DND-41 (cell line): ENCODE measurements at regions not wholly inside any gene's neighbourhood (a gene's known extent, or its start where the extent isn't known, plus 50 kb on each side); places are given as distances from the start of the nearest gene placed in this dataset.

Source experiments
- ATAC-seq: fragments of 200-7000 bp; cut with Tn5 transposase; 3 replicates; pipeline ENCODE4 v1.9.1; 2021; ENCODE audit warnings: low read depth; ENCODE audit not compliant: insufficient read depth
- DNase-seq: peaks from one replicate; pipeline ENCODE4 v3.0.0-alpha.2; 2020
- H2AFZ ChIP-seq: 2 replicates; pipeline ENCODE4 v1.6.0; 2012; ENCODE audit warnings: low read depth, low read length
- H3K27ac ChIP-seq: 2 replicates; pipeline ENCODE4 v1.5.1; 2012; ENCODE audit warnings: low read length, inconsistent platforms
- H3K27me3 ChIP-seq: fragments of 200-600 bp; sonication (generic); 2 replicates; pipeline ENCODE4 v1.6.0; 2012; ENCODE audit warnings: low read length, mild to moderate bottlenecking, inconsistent platforms; ENCODE audit not compliant: insufficient read depth, poor library complexity
- H3K36me3 ChIP-seq: 2 replicates; pipeline ENCODE4 v1.5.1; 2012; ENCODE audit warnings: low read length, inconsistent platforms; ENCODE audit not compliant: insufficient read depth
- H3K4me1 ChIP-seq: 2 replicates; pipeline ENCODE4 v1.5.1; 2012; ENCODE audit warnings: mild to moderate bottlenecking, low read length; ENCODE audit not compliant: insufficient read depth
- H3K4me2 ChIP-seq: 2 replicates; pipeline ENCODE4 v1.6.0; 2012; ENCODE audit warnings: mild to moderate bottlenecking, moderate library complexity, low read length, inconsistent platforms; ENCODE audit not compliant: insufficient read depth
- H3K4me3 ChIP-seq, 2 experiments: fragments of 200-600 bp in 1 of 2; shearing (Covaris generic) in 1 of 2; 2 replicates each; pipeline ENCODE4 v1.5.1; 2012 to 2016; ENCODE audit warnings: inconsistent platforms in 2 of 2, low read length in 2 of 2, mild to moderate bottlenecking in 2 of 2, low read depth in 1 of 2, moderate library complexity in 1 of 2
- H3K79me2 ChIP-seq: 2 replicates; pipeline ENCODE4 v1.6.0; 2012; ENCODE audit warnings: low read length, inconsistent platforms; ENCODE audit not compliant: insufficient read depth
- H3K9ac ChIP-seq: 2 replicates; pipeline ENCODE4 v1.6.0; 2012; ENCODE audit warnings: low read depth, mild to moderate bottlenecking, inconsistent platforms, low read length, moderate library complexity
- H3K9me3 ChIP-seq: 2 replicates; pipeline ENCODE4 v1.5.1; 2012; ENCODE audit warnings: low read length, moderate library complexity, mild to moderate bottlenecking, inconsistent platforms; ENCODE audit not compliant: insufficient read depth, severe bottlenecking
- H4K20me1 ChIP-seq: 2 replicates; pipeline ENCODE4 v1.6.0; 2012; ENCODE audit warnings: low read length; ENCODE audit not compliant: insufficient read depth
- CTCF ChIP-seq: IDR thresholded peaks from 2 replicates; pipeline ENCODE4 v1.5.1; 2012; ENCODE audit warnings: borderline replicate concordance, low read length, moderate library complexity, mild to moderate bottlenecking; ENCODE audit not compliant: poor library complexity, severe bottlenecking; ENCODE audit errors: extremely low read depth
- EZH2 ChIP-seq: IDR thresholded peaks from 3 replicates; pipeline ENCODE4 v1.6.1; 2012; ENCODE audit warnings: borderline replicate concordance, low read depth, mild to moderate bottlenecking, moderate library complexity, low read length, inconsistent platforms; ENCODE audit not compliant: severe bottlenecking

GRCh38 chr16:5330058-5330457 lies 232.5 kb upstream of the EEF2KMT start:
- Histone ChIP-seq H3K27me3 (no peaks in the 10 kb centered on the region), H3K9me3 (no peaks in the 10 kb centered on the region), H3K27ac (no peak overlapping the region), H4K20me1 (no peaks in the 10 kb centered on the region), H3K4me2 (no peak overlapping the region), H3K79me2 (no peaks in the 10 kb centered on the region), H3K9ac (no peak overlapping the region), H3K4me3 (no peak overlapping the region), H3K4me1 (no peaks in the 10 kb centered on the region), H2AFZ (no peak overlapping the region), H3K36me3 (no peaks in the 10 kb centered on the region)
- DNase-seq = no peak
- TF ChIP-seq CTCF (no peak), EZH2 (no peak)
- no peak for ATAC-seq

DNA sequence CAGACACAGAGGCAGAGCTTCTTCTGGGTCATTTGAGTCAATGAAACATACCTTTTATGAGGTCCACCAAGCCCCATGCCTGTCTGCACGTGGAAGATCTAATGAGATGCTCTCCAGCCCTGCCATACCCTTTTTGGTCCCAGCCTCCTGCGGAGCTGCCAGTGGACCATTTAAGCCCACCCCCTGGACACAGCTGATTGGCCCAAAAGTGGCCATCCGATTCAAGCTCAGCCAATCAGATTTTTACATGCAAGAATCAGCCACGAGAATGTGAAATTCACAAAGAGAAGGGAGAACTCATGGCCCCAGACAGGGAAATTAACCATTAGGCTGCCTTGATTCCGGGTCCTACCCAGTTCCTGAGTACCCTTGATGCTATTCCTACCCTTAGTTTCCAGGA lies 231.0 kb upstream of the EEF2KMT start:
- H3K4me3 ChIP-seq = no peak overlapping the region
- no peaks in the 10 kb centered on the region for H3K27me3 ChIP-seq
- no peak for TF ChIP-seq CTCF
- no peak for TF ChIP-seq EZH2
- H3K4me2 ChIP-seq = no peak overlapping the region
- H4K20me1 ChIP-seq = no peaks in the 10 kb centered on the region
- no peak overlapping the region for H3K9ac ChIP-seq
- ATAC-seq (no peak), DNase-seq (no peak)
- H3K9me3 ChIP-seq = no peaks in the 10 kb centered on the region
- H2AFZ ChIP-seq = no peak overlapping the region
- H3K36me3 ChIP-seq = no peaks in the 10 kb centered on the region
- no peaks in the 10 kb centered on the region for H3K4me1 ChIP-seq
- H3K79me2 ChIP-seq = no peaks in the 10 kb centered on the region
- H3K27ac ChIP-seq = no peak overlapping the region

GRCh38 chr16:5326395-5326794 lies 228.8 kb upstream of the EEF2KMT start:
- Histone ChIP-seq H3K27me3 (no peaks in the 10 kb centered on the region), H3K36me3 (no peaks in the 10 kb centered on the region), H4K20me1 (no peaks in the 10 kb centered on the region), H3K9ac (no peak overlapping the region), H3K4me3 (no peak overlapping the region), H3K9me3 (no peaks in the 10 kb centered on the region), H3K27ac (no peak overlapping the region), H3K79me2 (no peaks in the 10 kb centered on the region), H3K4me2 (no peak overlapping the region), H2AFZ (no peak overlapping the region), H3K4me1 (no peaks in the 10 kb centered on the region)
- DNase-seq (no peak), ATAC-seq (no peak)
- TF ChIP-seq EZH2 (no peak), CTCF (no peak)

DNA sequence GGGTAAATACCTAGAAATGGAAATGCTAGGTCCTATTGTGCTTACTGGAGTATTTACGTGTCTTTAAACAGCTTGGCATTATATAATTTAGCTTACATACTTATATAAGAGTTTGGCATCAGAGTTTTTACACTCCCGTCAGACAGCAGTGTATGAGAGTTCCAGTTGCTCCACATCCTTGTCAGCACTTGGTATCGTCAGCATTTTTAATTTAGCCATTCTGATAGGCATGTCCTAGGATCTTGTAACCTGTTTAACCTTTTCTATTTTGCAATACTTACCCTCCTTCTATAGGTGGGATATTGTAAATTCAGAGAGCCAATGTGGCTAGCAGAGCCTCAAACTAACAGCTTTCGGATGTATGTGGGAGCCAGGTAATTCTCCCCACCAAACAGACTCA lies 228.3 kb upstream of the EEF2KMT start:
- Histone ChIP-seq H3K79me2 (no peaks in the 10 kb centered on the region), H4K20me1 (no peaks in the 10 kb centered on the region), H3K9ac (no peak overlapping the region), H3K4me1 (no peaks in the 10 kb centered on the region), H3K4me2 (no peak overlapping the region), H3K36me3 (no peaks in the 10 kb centered on the region), H3K27me3 (no peaks in the 10 kb centered on the region), H2AFZ (no peak overlapping the region), H3K9me3 (no peaks in the 10 kb centered on the region), H3K4me3 (no peak overlapping the region), H3K27ac (no peak overlapping the region)
- DNase-seq (no peak), ATAC-seq (no peak)
- TF ChIP-seq CTCF (no peak), EZH2 (no peak)
